Chondrocyte (in vitro differentiated cells): ENCODE measurements at regions not wholly inside any gene's neighbourhood (a gene's known extent, or its start where the extent isn't known, plus 50 kb on each side); places are given as distances from the start of the nearest gene placed in this dataset.
"Not testable (repeated sequence)": the region's sequence is repeated elsewhere in the genome, so short reads cannot be mapped to it uniquely, and the experiment has no call there.

Source experiments
- DNase-seq: peaks from one replicate; pipeline ENCODE4 v3.0.0; 2021; ENCODE audit warnings: mixed read lengths, low spot score
- H3K27ac Mint-ChIP-seq: one replicate; pipeline ENCODE4 v1.8.0; 2021; ENCODE audit warnings: mild to moderate bottlenecking, moderate library complexity, mixed read lengths; ENCODE audit not compliant: unreplicated experiment
- H3K27me3 Mint-ChIP-seq: 2 replicates; pipeline ENCODE4 v1.8.0; 2021; ENCODE audit warnings: low read depth, mixed read lengths
- H3K36me3 Mint-ChIP-seq: 2 replicates; pipeline ENCODE4 v1.8.0; 2021; ENCODE audit warnings: low read depth, mixed read lengths
- H3K4me1 Mint-ChIP-seq: 2 replicates; pipeline ENCODE4 v1.8.0; 2021; ENCODE audit warnings: low read depth, mild to moderate bottlenecking, mixed read lengths
- H3K4me3 Mint-ChIP-seq: one replicate; pipeline ENCODE4 v1.8.0; 2021; ENCODE audit warnings: mild to moderate bottlenecking, moderate library complexity, mixed read lengths; ENCODE audit not compliant: unreplicated experiment
- H3K9me3 Mint-ChIP-seq: 2 replicates; pipeline ENCODE4 v1.8.0; 2021; ENCODE audit warnings: low read depth, mixed read lengths
- CTCF ChIP-seq: fragments of 200-600 bp; sonication (generic); IDR thresholded peaks from 2 replicates; pipeline ENCODE4 v1.5.0; 2021; ENCODE audit warnings: antibody characterized with exemption, mild to moderate bottlenecking, moderate library complexity

GRCh38 chr2:176944998-176945397, 267.6 kb upstream of the HNRNPA3 start:
- no peak for DNase-seq
- Mint-ChIP-seq H3K4me3 (no peak overlapping the region), H3K36me3 (no peaks in the 10 kb centered on the region), H3K9me3 (peaks cover 5% of the 10 kb centered on the region), H3K4me1 (no peaks in the 10 kb centered on the region), H3K27ac (no peak overlapping the region), H3K27me3 (peaks cover 6% of the 10 kb centered on the region)
- TF ChIP-seq CTCF = no peak

GRCh38 chr2:176947754-176948153, 264.8 kb upstream of the HNRNPA3 start:
- peaks cover 11% of the 10 kb centered on the region for H3K9me3 Mint-ChIP-seq
- no peak overlapping the region for H3K27ac Mint-ChIP-seq
- DNase-seq = no peak
- H3K4me3 Mint-ChIP-seq = no peak overlapping the region
- no peaks in the 10 kb centered on the region for H3K4me1 Mint-ChIP-seq
- no peaks in the 10 kb centered on the region for H3K36me3 Mint-ChIP-seq
- TF ChIP-seq CTCF = no peak
- peaks cover 2% of the 10 kb centered on the region for H3K27me3 Mint-ChIP-seq

GRCh38 chr2:176951218-176951617, 261.4 kb upstream of the HNRNPA3 start:
- H3K27me3 Mint-ChIP-seq = peaks cover 15% of the 10 kb centered on the region
- not testable (repeated sequence) for H3K4me1 Mint-ChIP-seq, H3K4me3 Mint-ChIP-seq, DNase-seq, H3K36me3 Mint-ChIP-seq, H3K27ac Mint-ChIP-seq
- H3K9me3 Mint-ChIP-seq = peaks cover 11% of the 10 kb centered on the region

GRCh38 chr2:176956791-176957190, 255.8 kb upstream of the HNRNPA3 start:
- H3K27me3 Mint-ChIP-seq = peaks cover 28% of the 10 kb centered on the region
- H3K4me1 Mint-ChIP-seq = no peaks in the 10 kb centered on the region
- H3K27ac Mint-ChIP-seq = no peak overlapping the region
- no peaks in the 10 kb centered on the region for H3K9me3 Mint-ChIP-seq
- no peak for TF ChIP-seq CTCF
- no peaks in the 10 kb centered on the region for H3K36me3 Mint-ChIP-seq
- no peak overlapping the region for H3K4me3 Mint-ChIP-seq
- DNase-seq = no peak

GRCh38 chr2:176959614-176960013, 253.0 kb upstream of the HNRNPA3 start:
- H3K27ac Mint-ChIP-seq = no peak overlapping the region
- H3K36me3 Mint-ChIP-seq = no peaks in the 10 kb centered on the region
- no peaks in the 10 kb centered on the region for H3K4me1 Mint-ChIP-seq
- no peak for DNase-seq
- no peaks in the 10 kb centered on the region for H3K9me3 Mint-ChIP-seq
- no peak for TF ChIP-seq CTCF
- H3K4me3 Mint-ChIP-seq = no peak overlapping the region
- H3K27me3 Mint-ChIP-seq = peaks cover 33% of the 10 kb centered on the region

GRCh38 chr2:176960061-176960460, 252.5 kb upstream of the HNRNPA3 start:
- Mint-ChIP-seq H3K27ac (no peak overlapping the region), H3K36me3 (no peaks in the 10 kb centered on the region), H3K27me3 (peaks cover 32% of the 10 kb centered on the region), H3K4me1 (no peaks in the 10 kb centered on the region), H3K4me3 (no peak overlapping the region), H3K9me3 (no peaks in the 10 kb centered on the region)
- no peak for DNase-seq
- no peak for TF ChIP-seq CTCF
